Fibroblast of lung (primary cell): ENCODE measurements at regions not wholly inside any gene's neighbourhood (a gene's known extent, or its start where the extent isn't known, plus 50 kb on each side); places are given as distances from the start of the nearest gene placed in this dataset.

Experiments used
- DNase-seq, 2 donors: peaks; one replicate each; pipeline versions ENCODE4 v3.0.0 to v3.0.0-alpha.2; 2010; ENCODE audit warnings: low read depth in 2 of 2
- H2AFZ ChIP-seq: 2 replicates; pipeline ENCODE4 v1.5.1; 2012; ENCODE audit warnings: low read length, control low read depth, inconsistent platforms
- H3K27ac ChIP-seq: 2 replicates; pipeline ENCODE4 v1.5.1; 2011; ENCODE audit warnings: low read length, control low read depth; ENCODE audit not compliant: insufficient read depth
- H3K27me3 ChIP-seq: 2 replicates; pipeline ENCODE4 v1.5.1; 2011; ENCODE audit warnings: mild to moderate bottlenecking, low read length; ENCODE audit not compliant: control insufficient read depth, insufficient read depth
- H3K36me3 ChIP-seq: 2 replicates; pipeline ENCODE4 v1.5.1; 2011; ENCODE audit warnings: low read length; ENCODE audit not compliant: control insufficient read depth, insufficient read depth
- H3K4me1 ChIP-seq: 2 replicates; pipeline ENCODE4 v1.5.1; 2011; ENCODE audit warnings: low read length; ENCODE audit not compliant: control insufficient read depth, insufficient read depth; ENCODE audit errors: extremely low read depth
- H3K4me2 ChIP-seq: 2 replicates; pipeline ENCODE4 v1.5.1; 2011; ENCODE audit warnings: low read length, control low read depth; ENCODE audit not compliant: insufficient read depth; ENCODE audit errors: extremely low read depth
- H3K4me3 ChIP-seq, 4 experiments: fragments of 200-600 bp in 1 of 4; sonication (generic) in 1 of 4; replicated peaks in 1 of 4; 2 replicates each; pipeline ENCODE4 v1.5.1; 2011 to 2016; ENCODE audit warnings: low read length in 4 of 4, low read depth in 3 of 4, mild to moderate bottlenecking in 3 of 4, control low read depth in 2 of 4, inconsistent platforms in 1 of 4, mixed read lengths in 1 of 4; ENCODE audit not compliant: insufficient read depth in 1 of 4; ENCODE audit errors: control extremely low read depth in 1 of 4
- H3K79me2 ChIP-seq: 2 replicates; pipeline ENCODE4 v1.5.1; 2012; ENCODE audit warnings: mild to moderate bottlenecking, low read length, inconsistent platforms; ENCODE audit not compliant: control insufficient read depth, insufficient read depth
- H3K9ac ChIP-seq: 2 replicates; pipeline ENCODE4 v1.5.1; 2011; ENCODE audit warnings: mild to moderate bottlenecking, low read length, control low read depth; ENCODE audit not compliant: insufficient read depth
- H3K9me3 ChIP-seq: 2 replicates; pipeline ENCODE4 v1.5.1; 2012; ENCODE audit warnings: low read depth, low read length; ENCODE audit not compliant: control insufficient read depth, insufficient read depth
- H4K20me1 ChIP-seq: 2 replicates; pipeline ENCODE4 v1.5.1; 2011; ENCODE audit warnings: low read length; ENCODE audit not compliant: control insufficient read depth, insufficient read depth; ENCODE audit errors: extremely low read depth
- CTCF ChIP-seq, 2 donors: IDR thresholded peaks in 1 of 2; conservative IDR thresholded peaks in 1 of 2; 1 replicate in 1 of 2; 2 replicates in 1 of 2; pipeline ENCODE4 v1.5.1; 2011 to 2012; ENCODE audit warnings: low read length in 2 of 2, control low read depth in 1 of 2, inconsistent platforms in 1 of 2, low read depth in 1 of 2, mild to moderate bottlenecking in 1 of 2
- EZH2 ChIP-seq: IDR thresholded peaks from 2 replicates; pipeline ENCODE4 v1.5.1; 2012; ENCODE audit warnings: low read length, control low read depth, mild to moderate bottlenecking; ENCODE audit errors: missing control alignments

- H3K9me3 ChIP-seq: no peaks in the 10 kb centered on the region
- no peak overlapping the region for H3K4me3 ChIP-seq
- no peak overlapping the region for H3K4me2 ChIP-seq
- TF ChIP-seq EZH2: no peak
- H3K79me2 ChIP-seq: no peaks in the 10 kb centered on the region
- H3K36me3 ChIP-seq: no peaks in the 10 kb centered on the region
- no peaks in the 10 kb centered on the region for H4K20me1 ChIP-seq
- no peak overlapping the region for H2AFZ ChIP-seq
- no peak overlapping the region for H3K27ac ChIP-seq
- no peak for DNase-seq
- no peak overlapping the region for H3K9ac ChIP-seq
- no peaks in the 10 kb centered on the region for H3K27me3 ChIP-seq
- no peaks in the 10 kb centered on the region for H3K4me1 ChIP-seq
These were observed 652.0 kb upstream of the ZNF608 start for GRCh38 chr5:125398466-125398865.

DNA sequence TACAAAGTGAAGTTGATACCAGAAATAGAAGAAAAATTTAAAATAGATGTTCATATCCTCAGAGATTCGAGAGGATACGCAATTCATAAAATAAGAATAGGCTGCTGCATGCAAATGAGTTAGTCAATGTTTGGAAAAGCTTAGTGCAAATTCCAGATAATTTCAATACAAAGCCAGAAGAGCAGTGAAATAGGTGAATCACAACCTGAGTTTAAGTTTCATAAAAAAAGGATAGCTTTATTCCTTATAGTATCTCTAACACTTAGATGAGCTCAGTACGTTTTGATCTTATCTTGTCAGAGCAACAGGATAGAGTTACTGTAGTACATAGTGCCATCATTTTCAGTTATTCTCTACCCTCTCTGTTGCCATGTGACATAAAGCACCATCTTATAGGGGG, 653.4 kb upstream of the ZNF608 start:
- H3K9ac ChIP-seq: no peak overlapping the region
- H3K36me3 ChIP-seq: no peaks in the 10 kb centered on the region
- no peaks in the 10 kb centered on the region for H4K20me1 ChIP-seq
- TF ChIP-seq CTCF (conservative IDR thresholded peaks at IDR 0.05 in 1 of 2, IDR thresholded peaks at IDR 0.05 in 1 of 2; ENCODE audit: low read depth in 1 of 2, low read length in 2 of 2) (no peak), EZH2 (no peak)
- no peak overlapping the region for H3K4me3 ChIP-seq
- no peaks in the 10 kb centered on the region for H3K79me2 ChIP-seq
- no peaks in the 10 kb centered on the region for H3K9me3 ChIP-seq
- H3K4me1 ChIP-seq: no peaks in the 10 kb centered on the region
- H3K27me3 ChIP-seq: no peaks in the 10 kb centered on the region
- no peak for DNase-seq
- H2AFZ ChIP-seq: no peak overlapping the region
- H3K27ac ChIP-seq: no peak overlapping the region
- H3K4me2 ChIP-seq: no peak overlapping the region

GRCh38 chr5:125401724-125402622, 655.5 kb upstream of the ZNF608 start:
- Histone ChIP-seq H2AFZ (no peak overlapping the region), H3K27me3 (no peaks in the 10 kb centered on the region), H4K20me1 (no peaks in the 10 kb centered on the region), H3K9me3 (no peaks in the 10 kb centered on the region), H3K4me3 (no peak overlapping the region), H3K27ac (no peak overlapping the region), H3K79me2 (no peaks in the 10 kb centered on the region), H3K9ac (no peak overlapping the region), H3K36me3 (no peaks in the 10 kb centered on the region), H3K4me1 (no peaks in the 10 kb centered on the region), H3K4me2 (no peak overlapping the region)
- TF ChIP-seq CTCF (conservative IDR thresholded peaks at IDR 0.05 in 1 of 2, IDR thresholded peaks at IDR 0.05 in 1 of 2; ENCODE audit: low read depth in 1 of 2, low read length in 2 of 2) (no peak), EZH2 (no peak)
- DNase-seq: peak; percentile 6 to 62
